Kidney (tissue), 13 donors: ENCODE measurements at regions not wholly inside any gene's neighbourhood (a gene's known extent, or its start where the extent isn't known, plus 50 kb on each side); places are given as distances from the start of the nearest gene placed in this dataset.

ENCODE experiments used
- DNase-seq, 5 donors: peaks; one replicate each; pipeline ENCODE4 v3.0.0-alpha.2; 2013 to 2020
- FAIRE-seq: peaks from 2 replicates; lab custom pipeline; 2012; peaks lifted over from hg19 to GRCh38; lab: Jason Lieb, UNC
- H3K27ac ChIP-seq, 2 donors: one replicate each; pipeline ENCODE4 v1.7.0; 2013; ENCODE audit warnings: low read depth in 2 of 2, low read length in 2 of 2, inconsistent platforms in 1 of 2
- H3K27me3 ChIP-seq: one replicate; pipeline ENCODE4 v1.7.1; 2013; ENCODE audit warnings: low read length, inconsistent platforms; ENCODE audit not compliant: control insufficient read depth, insufficient read depth
- H3K36me3 ChIP-seq, 3 donors: one replicate each; pipeline versions ENCODE4 v1.7.0 to v1.7.1; 2013; ENCODE audit warnings: low read length in 3 of 3, control low read depth in 1 of 3, inconsistent platforms in 1 of 3; ENCODE audit not compliant: insufficient read depth in 3 of 3, control insufficient read depth in 2 of 3
- H3K4me1 ChIP-seq, 3 donors: one replicate each; pipeline versions ENCODE4 v1.7.0 to v1.7.1; 2013; ENCODE audit warnings: low read length in 3 of 3, inconsistent platforms in 1 of 3, low read depth in 1 of 3; ENCODE audit not compliant: control insufficient read depth in 2 of 3, insufficient read depth in 2 of 3
- H3K4me3 ChIP-seq, 3 donors: one replicate each; pipeline versions ENCODE4 v1.7.0 to v1.8.1; 2013; ENCODE audit warnings: low read length in 3 of 3, control low read depth in 1 of 3, inconsistent platforms in 1 of 3
- H3K9ac ChIP-seq, 3 donors: one replicate each; pipeline versions ENCODE4 v1.7.0 to v1.7.1; 2013; ENCODE audit warnings: low read length in 3 of 3, control low read depth in 1 of 3, inconsistent platforms in 1 of 3
- H3K9me3 ChIP-seq, 3 donors: one replicate each; pipeline versions ENCODE4 v1.7.0 to v1.7.1; 2013; ENCODE audit warnings: low read length in 3 of 3, control low read depth in 1 of 3, inconsistent platforms in 1 of 3; ENCODE audit not compliant: control insufficient read depth in 2 of 3, insufficient read depth in 1 of 3
- intact Hi-C: fragments of 100-400 bp; cut with DNase I; formaldehyde crosslinking; loops from one replicate; pipeline ENCODE4 v1.11.1; 2022
- TF ChIP-seq, protein P1 (sequence below): IDR thresholded peaks from 3 replicates; pipeline ENCODE4 v1.5.1; 2012; ENCODE audit warnings: mild to moderate bottlenecking, moderate library complexity, borderline replicate concordance; ENCODE audit not compliant: insufficient read depth; ENCODE audit errors: extremely low read depth
- donor health status: control.
- donor health status: control.
- donor health status: control.
- donor health status: control.
- donor health status: control.
- donor health status: DM: yes; HTN: yes; CAD: no.
- donor health status: Normal renal cell carcinoma (clear cell type).

DNA sequence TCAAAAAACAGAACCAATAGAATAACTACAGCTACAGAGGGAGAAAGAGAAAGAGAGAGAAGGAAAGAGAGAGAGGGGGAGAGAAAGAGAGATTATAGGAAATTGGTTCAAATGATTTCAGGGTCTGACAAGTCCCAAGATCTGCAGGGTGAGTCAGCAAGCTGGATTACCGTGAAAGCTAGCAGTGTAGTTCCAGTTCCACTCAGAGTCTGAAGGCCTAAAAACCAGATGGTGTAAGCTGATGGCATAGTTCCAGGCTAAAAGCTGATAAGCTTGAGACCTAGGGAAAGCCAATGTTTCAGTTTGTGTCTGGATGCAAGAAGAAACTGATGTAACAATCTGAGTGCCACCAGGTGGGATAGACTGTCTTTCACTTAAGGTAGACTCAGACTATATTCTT, 397.7 kb downstream of the TRIB2 start:
- H3K9ac ChIP-seq, result no peak overlapping the region
- TF ChIP-seq, protein P1, sequence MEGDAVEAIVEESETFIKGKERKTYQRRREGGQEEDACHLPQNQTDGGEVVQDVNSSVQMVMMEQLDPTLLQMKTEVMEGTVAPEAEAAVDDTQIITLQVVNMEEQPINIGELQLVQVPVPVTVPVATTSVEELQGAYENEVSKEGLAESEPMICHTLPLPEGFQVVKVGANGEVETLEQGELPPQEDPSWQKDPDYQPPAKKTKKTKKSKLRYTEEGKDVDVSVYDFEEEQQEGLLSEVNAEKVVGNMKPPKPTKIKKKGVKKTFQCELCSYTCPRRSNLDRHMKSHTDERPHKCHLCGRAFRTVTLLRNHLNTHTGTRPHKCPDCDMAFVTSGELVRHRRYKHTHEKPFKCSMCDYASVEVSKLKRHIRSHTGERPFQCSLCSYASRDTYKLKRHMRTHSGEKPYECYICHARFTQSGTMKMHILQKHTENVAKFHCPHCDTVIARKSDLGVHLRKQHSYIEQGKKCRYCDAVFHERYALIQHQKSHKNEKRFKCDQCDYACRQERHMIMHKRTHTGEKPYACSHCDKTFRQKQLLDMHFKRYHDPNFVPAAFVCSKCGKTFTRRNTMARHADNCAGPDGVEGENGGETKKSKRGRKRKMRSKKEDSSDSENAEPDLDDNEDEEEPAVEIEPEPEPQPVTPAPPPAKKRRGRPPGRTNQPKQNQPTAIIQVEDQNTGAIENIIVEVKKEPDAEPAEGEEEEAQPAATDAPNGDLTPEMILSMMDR, result no peak
- no peaks in the 10 kb centered on the region for H3K36me3 ChIP-seq
- H3K4me1 ChIP-seq, result peaks cover 0 to 3% (median 0%) of the 10 kb centered on the region in 3 donors
- H3K27ac ChIP-seq, result no peak overlapping the region
- DNase-seq, result peak in 1 of 5 donors; percentile 29
- FAIRE-seq, result no peak
- intact Hi-C loops, result no loop called here
- H3K9me3 ChIP-seq, result no peaks in the 10 kb centered on the region
- H3K27me3 ChIP-seq, result no peaks in the 10 kb centered on the region
- no peak overlapping the region for H3K4me3 ChIP-seq

DNA sequence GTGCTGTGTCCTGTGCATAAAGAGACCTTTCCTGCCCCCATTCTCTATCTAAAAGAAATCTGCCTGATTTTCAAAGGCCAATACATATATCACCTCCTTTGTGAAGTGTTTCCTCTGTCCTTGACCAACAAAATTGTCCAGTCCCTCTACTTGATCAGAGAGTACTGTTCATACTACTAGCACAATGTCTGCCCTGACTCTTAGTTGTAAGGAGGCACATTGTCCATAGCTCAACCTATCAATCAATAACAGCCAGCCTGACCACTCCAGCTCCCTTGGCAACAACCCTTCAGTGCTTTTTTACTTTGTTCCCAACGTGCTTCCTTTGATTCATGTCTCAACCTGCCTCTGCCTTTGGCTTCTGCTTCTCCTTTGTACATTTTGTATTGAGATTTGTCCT, 398.9 kb downstream of the TRIB2 start:
- no peak overlapping the region for H3K9ac ChIP-seq
- H3K9me3 ChIP-seq, result no peaks in the 10 kb centered on the region
- intact Hi-C loops, result no loop called here
- DNase-seq (peak in 1 of 5 donors; percentile 4), FAIRE-seq (no peak)
- H3K27me3 ChIP-seq, result no peaks in the 10 kb centered on the region
- TF ChIP-seq, protein P1, result no peak
- no peaks in the 10 kb centered on the region for H3K36me3 ChIP-seq
- H3K4me1 ChIP-seq, result peaks cover 0 to 3% (median 0%) of the 10 kb centered on the region in 3 donors
- H3K4me3 ChIP-seq, result no peak overlapping the region
- no peak overlapping the region for H3K27ac ChIP-seq

DNA sequence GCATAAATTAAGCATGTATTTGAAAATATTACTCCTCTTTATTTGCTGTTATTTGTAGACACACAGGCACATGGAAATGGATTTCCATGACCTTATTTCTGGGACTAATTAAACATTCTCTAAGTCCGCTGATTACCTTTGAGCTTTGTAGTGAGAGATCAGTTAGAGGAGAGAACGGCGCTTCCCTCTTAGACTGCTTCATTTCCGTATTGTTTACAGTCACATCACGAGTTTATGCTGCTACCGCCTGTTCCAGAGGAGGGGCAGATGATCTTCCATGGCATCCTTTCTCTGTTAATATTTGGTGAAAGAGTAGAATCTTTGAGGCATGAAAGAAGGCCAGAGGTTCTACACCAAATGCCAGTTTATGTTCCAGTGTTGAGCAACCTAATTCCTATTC, 404.4 kb downstream of the TRIB2 start:
- H3K27me3 ChIP-seq, result no peaks in the 10 kb centered on the region
- no peak overlapping the region for H3K9ac ChIP-seq
- H3K4me1 ChIP-seq, result no peaks in the 10 kb centered on the region
- no peak for FAIRE-seq
- no peaks in the 10 kb centered on the region for H3K9me3 ChIP-seq
- H3K27ac ChIP-seq, result no peak overlapping the region
- peak in 1 of 5 donors; percentile 23 for DNase-seq
- TF ChIP-seq, protein P1, result no peak
- no peak overlapping the region for H3K4me3 ChIP-seq
- H3K36me3 ChIP-seq, result no peaks in the 10 kb centered on the region
- intact Hi-C loops, result no loop called here

DNA sequence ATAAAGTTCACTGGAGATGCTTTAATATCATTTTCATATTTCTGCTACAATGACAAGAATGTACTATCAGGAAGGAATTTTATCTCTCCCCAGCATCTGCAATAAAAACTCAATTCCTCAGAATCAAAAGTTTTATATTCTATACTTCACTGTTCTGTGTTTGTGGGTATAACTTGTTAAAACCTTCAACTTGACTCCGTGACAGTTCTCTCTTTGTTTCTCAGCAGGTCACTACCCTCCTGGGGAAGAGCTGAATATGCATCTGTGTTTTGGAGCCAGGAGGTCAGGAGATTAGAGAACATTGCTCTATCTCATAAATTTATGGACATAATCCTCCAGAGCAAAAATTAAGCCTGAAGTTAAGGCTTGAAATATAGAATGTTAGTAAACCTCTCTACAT, 411.4 kb downstream of the TRIB2 start:
- H3K4me1 ChIP-seq, result no peaks in the 10 kb centered on the region
- H3K4me3 ChIP-seq, result no peak overlapping the region
- no peaks in the 10 kb centered on the region for H3K9me3 ChIP-seq
- no peak overlapping the region for H3K27ac ChIP-seq
- intact Hi-C loops, result no loop called here
- no peak overlapping the region for H3K9ac ChIP-seq
- TF ChIP-seq, protein P1, result no peak
- DNase-seq (no peak), FAIRE-seq (no peak)
- H3K36me3 ChIP-seq, result no peaks in the 10 kb centered on the region
- H3K27me3 ChIP-seq, result no peaks in the 10 kb centered on the region
